B cell (primary cell): ENCODE measurements at regions not wholly inside any gene's neighbourhood (a gene's known extent, or its start where the extent isn't known, plus 50 kb on each side); places are given as distances from the start of the nearest gene placed in this dataset.
A peak's percentile ranks its signal among the peaks of the same experiment; 100 is the strongest.

Experiments used
- ATAC-seq: fragments of 200-7000 bp; cut with Tn5 transposase; one replicate; pipeline ENCODE4 v1.10.0; 2021; ENCODE audit warnings: low read depth, mild to moderate bottlenecking, moderate number of reproducible peaks, moderate library complexity
- CTCF ChIA-PET: fragments of 350-600 bp; sonication (Branson Sonifier 250); formaldehyde crosslinking; loops from one replicate; lab custom pipeline; 2021; ENCODE audit warnings: antibody characterized with exemption, inconsistent platforms; lab: Charles Lee
- POLR2A ChIA-PET: fragments of 350-600 bp; sonication (Branson Sonifier 250); formaldehyde crosslinking; loops from one replicate; lab custom pipeline; 2021; ENCODE audit warnings: antibody characterized with exemption; lab: Charles Lee
- DNase-seq: peaks from one replicate; pipeline ENCODE4 v3.0.0; 2013
- H2AFZ ChIP-seq: 2 replicates; pipeline ENCODE4 v1.6.1; 2012; ENCODE audit warnings: mild to moderate bottlenecking, low read depth, low read length; ENCODE audit not compliant: insufficient read depth, poor library complexity, severe bottlenecking
- H3K27ac ChIP-seq, 2 donors: 1 replicate in 1 of 2; 2 replicates in 1 of 2; pipeline ENCODE4 v1.5.1; 2012 to 2013; ENCODE audit warnings: low read length in 2 of 2, mild to moderate bottlenecking in 2 of 2, moderate library complexity in 1 of 2
- H3K27me3 ChIP-seq, 4 experiments: fragments of 200-600 bp in 1 of 4; sonication (generic) in 1 of 4; replicated peaks in 1 of 4; 1 replicate in 2 of 4; 2 replicates in 2 of 4; pipeline versions ENCODE4 v1.6.1 to v1.7.0; 2013 to 2016; ENCODE audit warnings: low read length in 3 of 4, mild to moderate bottlenecking in 2 of 4, mixed read lengths in 1 of 4, moderate library complexity in 1 of 4; ENCODE audit not compliant: insufficient read depth in 4 of 4, control insufficient read depth in 3 of 4; ENCODE audit errors: control extremely low read depth in 1 of 4
- H3K36me3 ChIP-seq, 2 experiments: replicated peaks in 1 of 2; 1 replicate in 1 of 2; 2 replicates in 1 of 2; pipeline versions ENCODE4 v1.6.1 to v1.7.1; 2013; ENCODE audit warnings: low read length in 1 of 2; ENCODE audit not compliant: insufficient read depth in 2 of 2, control insufficient read depth in 1 of 2; ENCODE audit errors: control extremely low read depth in 1 of 2, extremely low read depth in 1 of 2
- H3K4me1 ChIP-seq, 2 donors: fragments of 200-600 bp in 1 of 2; sonication (generic) in 1 of 2; 1 replicate in 1 of 2; 2 replicates in 1 of 2; pipeline versions ENCODE4 v1.5.1 to v1.6.1; 2013 to 2017; ENCODE audit warnings: low read length in 2 of 2; ENCODE audit not compliant: control insufficient read depth in 2 of 2, insufficient read depth in 2 of 2
- H3K4me2 ChIP-seq: replicated peaks from 2 replicates; pipeline ENCODE3; 2012; ENCODE audit warnings: mild to moderate bottlenecking, low read depth, low read length; ENCODE audit not compliant: poor library complexity, severe bottlenecking
- H3K4me3 ChIP-seq, 5 experiments: fragments of 200-600 bp in 1 of 5; sonication (generic) in 1 of 5; 1 replicate in 3 of 5; 2 replicates in 2 of 5; pipeline versions ENCODE4 v1.5.1 to v1.7.0; 2011 to 2016; ENCODE audit warnings: low read length in 4 of 5, mild to moderate bottlenecking in 4 of 5, low read depth in 2 of 5, control low read depth in 1 of 5, moderate library complexity in 1 of 5; ENCODE audit not compliant: insufficient read depth in 1 of 5; ENCODE audit errors: control extremely low read depth in 1 of 5, extremely low read depth in 1 of 5
- H3K79me2 ChIP-seq: fragments of 200-600 bp; sonication (generic); one replicate; pipeline ENCODE4 v1.6.0; 2016; ENCODE audit warnings: low read length; ENCODE audit not compliant: control insufficient read depth, insufficient read depth
- H3K9ac ChIP-seq: fragments of 200-600 bp; sonication (generic); 2 replicates; pipeline ENCODE4 v1.6.1; 2017; ENCODE audit warnings: mild to moderate bottlenecking, low read length, moderate library complexity
- H3K9me3 ChIP-seq, 3 donors: one replicate each; pipeline versions ENCODE4 v1.6.1 to v1.7.1; 2013; ENCODE audit warnings: low read length in 2 of 3; ENCODE audit not compliant: control insufficient read depth in 2 of 3, insufficient read depth in 1 of 3; ENCODE audit errors: control extremely low read depth in 1 of 3
- H4K20me1 ChIP-seq: 2 replicates; pipeline ENCODE4 v1.6.0; 2012; ENCODE audit warnings: mild to moderate bottlenecking, low read length; ENCODE audit not compliant: insufficient read depth, control insufficient read depth, poor library complexity, severe bottlenecking
- H3K27ac Mint-ChIP-seq: one replicate; pipeline ENCODE4 v1.8.0; 2021; ENCODE audit warnings: mixed read lengths
- H3K27me3 Mint-ChIP-seq: one replicate; pipeline ENCODE4 v1.8.0; 2021; ENCODE audit warnings: mixed read lengths
- H3K4me1 Mint-ChIP-seq: one replicate; pipeline ENCODE4 v1.8.0; 2021; ENCODE audit warnings: mixed read lengths
- H3K4me3 Mint-ChIP-seq: one replicate; pipeline ENCODE4 v1.8.0; 2021; ENCODE audit warnings: mixed read lengths
- H3K9me3 Mint-ChIP-seq: one replicate; pipeline ENCODE4 v1.8.0; 2022; ENCODE audit warnings: mixed read lengths; ENCODE audit not compliant: insufficient read depth
- EZH2 ChIP-seq: IDR thresholded peaks from 2 replicates; pipeline ENCODE4 v1.6.1; 2012; ENCODE audit warnings: borderline replicate concordance, low read depth, mild to moderate bottlenecking, moderate library complexity, low read length; ENCODE audit not compliant: insufficient read depth, poor library complexity, severe bottlenecking
- WGBS: methylation state at CpG from one replicate; pipeline ENCODE4 v1.1.5; 2013; ENCODE audit warnings: missing lambda C conversion rate; ENCODE audit not compliant: insufficient coverage; 5-methylcytosine and 5-hydroxymethylcytosine counted together
- intact Hi-C: fragments of 100-400 bp; cut with micrococcal nuclease; formaldehyde crosslinking; loops from one replicate; pipeline ENCODE4 v1.10.0; 2022
- TF ChIP-seq, protein P1 (sequence below): fragments of 200-600 bp; IDR thresholded peaks from one replicate; pipeline ENCODE4 v1.8.0; 2022; ENCODE audit warnings: antibody characterized with exemption, mild to moderate bottlenecking

DNA sequence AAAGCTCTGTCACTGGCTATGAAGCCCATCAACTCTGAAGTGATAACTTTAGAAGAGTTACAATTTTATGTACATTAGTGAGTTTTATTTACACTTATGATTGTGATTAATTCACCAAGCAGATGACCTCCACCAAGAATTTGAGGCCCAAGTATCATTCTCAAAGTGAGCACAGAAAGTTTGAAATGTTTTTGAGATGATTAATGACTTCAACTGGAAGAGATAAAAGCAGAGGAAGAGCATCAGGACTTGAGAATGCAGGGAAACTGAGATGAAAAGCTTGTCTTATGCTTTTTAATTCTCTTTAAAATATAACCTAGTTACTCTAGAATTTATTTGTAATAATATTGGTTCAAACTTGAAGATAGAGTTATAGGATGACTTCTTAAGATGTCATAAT lies 112.8 kb upstream of the H2AZ1 start:
- Mint-ChIP-seq H3K27me3 (peaks cover 18% of the 10 kb centered on the region), H3K27ac (no peak overlapping the region), H3K9me3 (no peaks in the 10 kb centered on the region), H3K4me3 (no peak overlapping the region), H3K4me1 (no peaks in the 10 kb centered on the region)
- ATAC-seq (no peak), DNase-seq (no peak)
- H3K27ac ChIP-seq: no peak overlapping the region
- POLR2A ChIA-PET: no interaction called here
- H4K20me1 ChIP-seq: no peaks in the 10 kb centered on the region
- intact Hi-C loops: no loop called here
- H3K36me3 ChIP-seq: no peaks in the 10 kb centered on the region
- CTCF ChIA-PET: no interaction called here
- TF ChIP-seq EZH2: no peak
- TF ChIP-seq, protein P1, sequence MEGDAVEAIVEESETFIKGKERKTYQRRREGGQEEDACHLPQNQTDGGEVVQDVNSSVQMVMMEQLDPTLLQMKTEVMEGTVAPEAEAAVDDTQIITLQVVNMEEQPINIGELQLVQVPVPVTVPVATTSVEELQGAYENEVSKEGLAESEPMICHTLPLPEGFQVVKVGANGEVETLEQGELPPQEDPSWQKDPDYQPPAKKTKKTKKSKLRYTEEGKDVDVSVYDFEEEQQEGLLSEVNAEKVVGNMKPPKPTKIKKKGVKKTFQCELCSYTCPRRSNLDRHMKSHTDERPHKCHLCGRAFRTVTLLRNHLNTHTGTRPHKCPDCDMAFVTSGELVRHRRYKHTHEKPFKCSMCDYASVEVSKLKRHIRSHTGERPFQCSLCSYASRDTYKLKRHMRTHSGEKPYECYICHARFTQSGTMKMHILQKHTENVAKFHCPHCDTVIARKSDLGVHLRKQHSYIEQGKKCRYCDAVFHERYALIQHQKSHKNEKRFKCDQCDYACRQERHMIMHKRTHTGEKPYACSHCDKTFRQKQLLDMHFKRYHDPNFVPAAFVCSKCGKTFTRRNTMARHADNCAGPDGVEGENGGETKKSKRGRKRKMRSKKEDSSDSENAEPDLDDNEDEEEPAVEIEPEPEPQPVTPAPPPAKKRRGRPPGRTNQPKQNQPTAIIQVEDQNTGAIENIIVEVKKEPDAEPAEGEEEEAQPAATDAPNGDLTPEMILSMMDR: no peak
- no peak overlapping the region for H3K9ac ChIP-seq
- no peak overlapping the region for H2AFZ ChIP-seq
- H3K4me2 ChIP-seq: no peak overlapping the region
- H3K79me2 ChIP-seq: no peaks in the 10 kb centered on the region
- no peak overlapping the region for H3K4me3 ChIP-seq
- H3K27me3 ChIP-seq: peaks cover 0 to 5% (median 2%) of the 10 kb centered on the region in 4 experiments
- no peaks in the 10 kb centered on the region for H3K4me1 ChIP-seq
- H3K9me3 ChIP-seq: no peaks in the 10 kb centered on the region

GRCh38 chr4:100061835-100062234 lies 111.8 kb upstream of the H2AZ1 start:
- ATAC-seq: no peak
- intact Hi-C loops: no loop called here
- no peak overlapping the region for H3K27ac ChIP-seq
- H3K4me1 ChIP-seq: no peaks in the 10 kb centered on the region
- peaks cover 14% of the 10 kb centered on the region for H3K27me3 Mint-ChIP-seq
- H3K4me3 Mint-ChIP-seq: no peak overlapping the region
- no peak overlapping the region for H3K4me2 ChIP-seq
- H3K27me3 ChIP-seq: peaks cover 0 to 4% (median 2%) of the 10 kb centered on the region in 4 experiments
- no peaks in the 10 kb centered on the region for H3K36me3 ChIP-seq
- POLR2A ChIA-PET: no interaction called here
- no peak overlapping the region for H3K9ac ChIP-seq
- CTCF ChIA-PET: no interaction called here
- no peaks in the 10 kb centered on the region for H4K20me1 ChIP-seq
- no peak for DNase-seq
- WGBS: 86% methylated on average over 1 of the region's 2 CpGs
- no peaks in the 10 kb centered on the region for H3K9me3 Mint-ChIP-seq
- H3K4me1 Mint-ChIP-seq: no peaks in the 10 kb centered on the region
- H3K27ac Mint-ChIP-seq: peak overlapping the region; percentile 8
- H3K79me2 ChIP-seq: no peaks in the 10 kb centered on the region
- TF ChIP-seq EZH2: no peak
- TF ChIP-seq, protein P1: no peak
- H3K4me3 ChIP-seq: no peak overlapping the region
- H3K9me3 ChIP-seq: no peaks in the 10 kb centered on the region
- H2AFZ ChIP-seq: no peak overlapping the region
